ENCODE measurements at regions not wholly inside any gene's neighbourhood (a gene's known extent, or its start where the extent isn't known, plus 50 kb on each side); places are given as distances from the start of the nearest gene placed in this dataset.

GRCh38 chr6:74534465-74535211 is 671.2 kb downstream of the COL12A1 start:
- TF ChIP-seq CTCF (IDR thresholded peaks at IDR 0.05; ENCODE audit: borderline replicate concordance, extremely low read depth, low read length, poor library complexity, severe bottlenecking) (no peak), EZH2 (IDR thresholded peaks at IDR 0.05; ENCODE audit: borderline replicate concordance, low read depth, low read length, severe bottlenecking) (no peak)
